WTC11 (cell line): ENCODE measurements at regions not wholly inside any gene's neighbourhood (a gene's known extent, or its start where the extent isn't known, plus 50 kb on each side); places are given as distances from the start of the nearest gene placed in this dataset.

ENCODE experiments used
- ATAC-seq: fragments of 200-7000 bp; cut with Tn5 transposase; 2 replicates; pipeline ENCODE4 v1.10.0; 2021; ENCODE audit warnings: mild to moderate bottlenecking, moderate library complexity
- CTCF ChIA-PET: fragments of 300-600 bp; sonication (Branson Sonifier 250); formaldehyde crosslinking; loops from one replicate; lab custom pipeline; 2021; ENCODE audit warnings: antibody characterized with exemption; lab: Charles Lee
- POLR2A ChIA-PET: fragments of 350-600 bp; sonication (Branson Sonifier 250); formaldehyde crosslinking; loops from one replicate; lab custom pipeline; 2021; ENCODE audit warnings: antibody characterized with exemption; lab: Charles Lee
- DNase-seq: peaks from one replicate; pipeline ENCODE4 v3.0.0; 2021; ENCODE audit warnings: low spot score
- H3K27ac Mint-ChIP-seq: 2 replicates; pipeline ENCODE4 v1.8.0; 2021; ENCODE audit warnings: mixed read lengths
- H3K27me3 Mint-ChIP-seq: 2 replicates; pipeline ENCODE4 v1.8.0; 2021; ENCODE audit warnings: low read depth, mild to moderate bottlenecking, moderate library complexity, mixed read lengths
- H3K36me3 Mint-ChIP-seq: 2 replicates; pipeline ENCODE4 v1.8.0; 2021; ENCODE audit warnings: mixed read lengths
- H3K4me1 Mint-ChIP-seq: 2 replicates; pipeline ENCODE4 v1.8.0; 2022; ENCODE audit warnings: mixed read lengths
- H3K4me3 Mint-ChIP-seq: 2 replicates; pipeline ENCODE4 v1.8.0; 2021; ENCODE audit warnings: mild to moderate bottlenecking, moderate library complexity, mixed read lengths
- H3K9me3 Mint-ChIP-seq: 2 replicates; pipeline ENCODE4 v1.8.0; 2021; ENCODE audit warnings: mixed read lengths
- AR ChIP-seq: fragments of 250-450 bp; sonication (Bioruptor Pico); IDR thresholded peaks from 2 replicates; pipeline ENCODE4 v1.9.0; 2021; ENCODE audit warnings: mild to moderate bottlenecking
- CDX4 ChIP-seq: fragments of 250-450 bp; sonication (Bioruptor Pico); IDR thresholded peaks from 2 replicates; pipeline ENCODE4 v1.9.0; 2021; ENCODE audit warnings: moderate library complexity, mild to moderate bottlenecking, inconsistent platforms, borderline replicate concordance
- CREB1 ChIP-seq: sonication (generic); formaldehyde crosslinking; IDR thresholded peaks from 2 replicates; pipeline ENCODE4 v1.8.0; 2023; ENCODE audit warnings: mild to moderate bottlenecking, missing genetic modification reagents
- JUN ChIP-seq: sonication (generic); formaldehyde crosslinking; IDR thresholded peaks from 2 replicates; pipeline ENCODE4 v1.8.0; 2023; ENCODE audit warnings: mild to moderate bottlenecking, missing genetic modification reagents
- MXD4 ChIP-seq: fragments of 250-450 bp; sonication (Bioruptor Pico); IDR thresholded peaks from 2 replicates; pipeline ENCODE4 v1.8.0; 2021; ENCODE audit warnings: mild to moderate bottlenecking, moderate library complexity, borderline replicate concordance
- RORB ChIP-seq: fragments of 250-450 bp; sonication (Bioruptor Pico); IDR thresholded peaks from 2 replicates; pipeline ENCODE4 v1.9.0; 2021; ENCODE audit warnings: mild to moderate bottlenecking
- TEAD4 ChIP-seq: sonication (generic); formaldehyde crosslinking; IDR thresholded peaks from 2 replicates; pipeline ENCODE4 v1.8.0; 2022; ENCODE audit warnings: mild to moderate bottlenecking, missing genetic modification reagents
- ZNF232 ChIP-seq: sonication (generic); formaldehyde crosslinking; IDR thresholded peaks from 2 replicates; pipeline ENCODE4 v1.8.0; 2022; ENCODE audit warnings: mild to moderate bottlenecking, missing genetic modification reagents
- TF ChIP-seq, protein P1 (sequence below): sonication (generic); formaldehyde crosslinking; IDR thresholded peaks from 2 replicates; pipeline ENCODE4 v1.8.1; 2023; ENCODE audit warnings: mild to moderate bottlenecking, moderate library complexity, missing genetic modification reagents
- TF ChIP-seq, protein P2 (sequence below): sonication (generic); formaldehyde crosslinking; IDR thresholded peaks from 2 replicates; pipeline ENCODE4 v1.8.1; 2023; ENCODE audit warnings: mild to moderate bottlenecking, missing genetic modification reagents

DNA sequence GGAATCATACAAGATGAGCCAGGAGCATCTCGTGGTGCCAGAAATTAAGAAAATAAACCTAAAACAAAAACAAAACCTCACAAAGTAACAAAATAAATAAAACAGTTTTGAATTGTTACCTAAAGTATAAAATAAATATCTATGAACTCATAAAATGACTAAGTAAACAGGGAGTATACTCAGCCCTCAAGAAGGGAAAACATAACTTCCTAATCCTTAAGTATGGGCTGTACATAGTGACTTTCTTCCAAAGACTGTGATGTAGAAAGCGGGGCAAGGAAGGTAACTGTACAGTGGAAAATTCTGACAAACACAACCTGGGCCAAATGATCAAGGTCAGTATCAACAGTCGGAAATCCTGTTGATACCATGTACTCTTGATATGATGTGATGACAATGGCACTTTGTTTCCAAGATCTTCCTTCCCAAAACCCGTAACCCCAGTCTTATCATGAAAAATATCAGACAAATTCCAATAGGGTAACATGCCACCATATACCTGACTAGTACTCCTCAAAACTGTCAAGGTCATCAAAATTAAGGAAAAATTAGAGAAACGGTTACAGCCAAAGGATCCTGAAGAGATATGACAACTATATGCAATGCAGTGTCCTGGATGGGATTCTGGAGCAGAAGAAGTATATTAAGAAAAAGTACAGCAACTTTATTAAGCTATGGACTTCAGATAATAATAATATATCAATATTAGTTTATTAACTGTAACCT is 76.0 kb upstream of the XIRP2 start (continued):
- TF ChIP-seq, protein P1, sequence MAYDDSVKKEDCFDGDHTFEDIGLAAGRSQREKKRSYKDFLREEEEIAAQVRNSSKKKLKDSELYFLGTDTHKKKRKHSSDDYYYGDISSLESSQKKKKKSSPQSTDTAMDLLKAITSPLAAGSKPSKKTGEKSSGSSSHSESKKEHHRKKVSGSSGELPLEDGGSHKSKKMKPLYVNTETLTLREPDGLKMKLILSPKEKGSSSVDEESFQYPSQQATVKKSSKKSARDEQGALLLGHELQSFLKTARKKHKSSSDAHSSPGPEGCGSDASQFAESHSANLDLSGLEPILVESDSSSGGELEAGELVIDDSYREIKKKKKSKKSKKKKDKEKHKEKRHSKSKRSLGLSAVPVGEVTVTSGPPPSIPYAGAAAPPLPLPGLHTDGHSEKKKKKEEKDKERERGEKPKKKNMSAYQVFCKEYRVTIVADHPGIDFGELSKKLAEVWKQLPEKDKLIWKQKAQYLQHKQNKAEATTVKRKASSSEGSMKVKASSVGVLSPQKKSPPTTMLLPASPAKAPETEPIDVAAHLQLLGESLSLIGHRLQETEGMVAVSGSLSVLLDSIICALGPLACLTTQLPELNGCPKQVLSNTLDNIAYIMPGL (CRISPR knock-in tag): no peak
- TF ChIP-seq, all 79 proteins: peak for 0

GRCh38 chr2:166805753-166806152 is 82.5 kb upstream of the XIRP2 start:
- ChIA-PET CTCF (no interaction called here), POLR2A (no interaction called here)
- ATAC-seq (no peak), DNase-seq (no peak)
- Mint-ChIP-seq H3K4me1 (no peaks in the 10 kb centered on the region), H3K36me3 (peaks cover 7% of the 10 kb centered on the region), H3K4me3 (no peak overlapping the region), H3K27me3 (no peaks in the 10 kb centered on the region), H3K27ac (no peak overlapping the region), H3K9me3 (peaks cover 10% of the 10 kb centered on the region)
- no peak for TF ChIP-seq TEAD4
- TF ChIP-seq, protein P2, sequence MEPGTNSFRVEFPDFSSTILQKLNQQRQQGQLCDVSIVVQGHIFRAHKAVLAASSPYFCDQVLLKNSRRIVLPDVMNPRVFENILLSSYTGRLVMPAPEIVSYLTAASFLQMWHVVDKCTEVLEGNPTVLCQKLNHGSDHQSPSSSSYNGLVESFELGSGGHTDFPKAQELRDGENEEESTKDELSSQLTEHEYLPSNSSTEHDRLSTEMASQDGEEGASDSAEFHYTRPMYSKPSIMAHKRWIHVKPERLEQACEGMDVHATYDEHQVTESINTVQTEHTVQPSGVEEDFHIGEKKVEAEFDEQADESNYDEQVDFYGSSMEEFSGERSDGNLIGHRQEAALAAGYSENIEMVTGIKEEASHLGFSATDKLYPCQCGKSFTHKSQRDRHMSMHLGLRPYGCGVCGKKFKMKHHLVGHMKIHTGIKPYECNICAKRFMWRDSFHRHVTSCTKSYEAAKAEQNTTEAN (CRISPR knock-in tag): no peak

GRCh38 chr2:166803373-166804000 is 84.8 kb upstream of the XIRP2 start:
- TF ChIP-seq JUN (CRISPR knock-in tag) (no peak), CDX4 (CRISPR knock-in tag) (no peak)
- Mint-ChIP-seq H3K36me3 (peaks cover 7% of the 10 kb centered on the region), H3K4me1 (no peaks in the 10 kb centered on the region), H3K27ac (no peak overlapping the region), H3K27me3 (no peaks in the 10 kb centered on the region), H3K4me3 (no peak overlapping the region), H3K9me3 (peaks cover 10% of the 10 kb centered on the region)
- DNase-seq (no peak), ATAC-seq (no peak)
- ChIA-PET CTCF (interaction anchor here (0.5 kb wide), 1 partner anchor 134 kb away, joined by 4 read pairs; no protein-coding TSS in a partner anchor), POLR2A (no interaction called here)

DNA sequence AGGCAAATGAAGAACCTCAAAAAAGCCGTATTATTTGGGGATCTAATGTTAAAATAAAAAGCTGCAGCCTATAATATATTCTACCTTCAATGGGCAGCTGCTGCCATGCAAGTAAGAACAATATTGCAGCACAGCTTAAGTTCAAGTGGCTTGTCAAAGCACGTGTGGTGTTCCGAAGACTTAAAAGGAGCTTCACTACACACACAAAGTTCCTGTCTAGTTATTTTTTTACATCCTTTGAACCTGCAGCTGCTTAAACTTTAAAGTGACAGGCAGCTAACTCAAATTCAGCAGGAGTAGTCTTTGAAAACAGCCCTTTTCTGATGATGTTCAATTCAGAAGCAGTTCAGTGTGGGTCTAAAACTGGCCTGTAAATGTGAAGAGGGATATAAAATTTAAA is 85.8 kb upstream of the XIRP2 start:
- Mint-ChIP-seq H3K4me3 (no peak overlapping the region), H3K36me3 (peaks cover 6% of the 10 kb centered on the region), H3K9me3 (peaks cover 8% of the 10 kb centered on the region), H3K27ac (no peak overlapping the region), H3K27me3 (no peaks in the 10 kb centered on the region), H3K4me1 (no peaks in the 10 kb centered on the region)
- ChIA-PET CTCF (no interaction called here), POLR2A (no interaction called here)
- ATAC-seq: no peak
- DNase-seq: no peak
- no peak for TF ChIP-seq CREB1 (CRISPR knock-in tag)
- TF ChIP-seq CDX4 (CRISPR knock-in tag): no peak
- no peak for TF ChIP-seq AR
- no peak for TF ChIP-seq ZNF232 (CRISPR knock-in tag)
- TF ChIP-seq RORB (CRISPR knock-in tag): no peak
- TF ChIP-seq MXD4 (CRISPR knock-in tag): no peak
- TF ChIP-seq TEAD4: no peak
